ENCODE measurements at regions not wholly inside any gene's neighbourhood (a gene's known extent, or its start where the extent isn't known, plus 50 kb on each side); places are given as distances from the start of the nearest gene placed in this dataset.
"Not testable (repeated sequence)": the region's sequence is repeated elsewhere in the genome, so short reads cannot be mapped to it uniquely, and the experiment has no call there.

DNA sequence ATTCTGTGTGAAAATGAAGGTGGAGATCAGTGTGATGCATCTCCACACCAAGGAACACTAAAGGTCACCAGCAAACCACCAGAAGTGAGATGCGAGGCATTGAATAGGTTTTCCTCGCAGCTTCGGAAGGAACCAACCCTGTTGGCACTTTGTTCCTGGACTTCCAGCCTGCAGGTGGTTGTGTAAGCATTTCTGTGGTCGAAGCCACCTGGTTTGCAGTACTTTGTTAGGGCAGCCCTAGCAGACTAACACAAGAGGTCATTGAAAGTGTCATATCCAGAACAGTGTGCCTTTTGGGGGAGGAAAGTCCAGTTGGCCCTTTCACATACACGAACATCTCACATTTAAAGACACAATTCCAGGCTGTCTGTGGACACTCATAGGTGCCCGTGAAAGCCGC, 237.2 kb upstream of the PLGLB1 start:
- not testable (repeated sequence) for DNase-seq (ENCODE audit: extremely low read depth in 1 of 2, low read depth in 1 of 2)

DNA sequence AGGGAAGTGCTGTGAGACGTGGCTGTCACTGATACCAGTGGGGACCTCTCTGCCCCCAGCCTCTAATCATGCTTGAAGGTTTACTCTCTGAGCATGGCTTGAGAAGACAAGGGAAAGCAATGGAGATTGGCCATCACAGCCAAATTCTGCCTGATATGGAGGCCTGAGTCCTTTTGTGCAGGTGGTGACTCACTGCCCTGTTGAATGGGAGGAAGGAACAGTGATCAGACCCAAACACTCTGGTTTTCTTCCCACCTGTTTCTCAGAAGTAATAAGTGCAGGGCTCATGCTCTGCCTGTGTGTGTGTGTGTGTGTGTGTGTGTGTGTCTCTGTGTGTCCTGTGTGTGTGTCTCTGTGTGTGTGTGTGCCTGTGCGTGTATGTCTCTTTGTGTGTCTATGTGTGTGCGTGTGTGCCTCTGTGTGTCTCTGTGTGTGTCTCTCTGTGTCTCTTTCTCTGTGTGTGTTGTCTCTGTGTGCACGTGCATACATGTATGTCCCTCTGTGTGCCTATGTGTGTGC, 240.6 kb upstream of the PLGLB1 start:
- not testable (repeated sequence) for DNase-seq (ENCODE audit: extremely low read depth in 1 of 2, low read depth in 1 of 2)

DNA sequence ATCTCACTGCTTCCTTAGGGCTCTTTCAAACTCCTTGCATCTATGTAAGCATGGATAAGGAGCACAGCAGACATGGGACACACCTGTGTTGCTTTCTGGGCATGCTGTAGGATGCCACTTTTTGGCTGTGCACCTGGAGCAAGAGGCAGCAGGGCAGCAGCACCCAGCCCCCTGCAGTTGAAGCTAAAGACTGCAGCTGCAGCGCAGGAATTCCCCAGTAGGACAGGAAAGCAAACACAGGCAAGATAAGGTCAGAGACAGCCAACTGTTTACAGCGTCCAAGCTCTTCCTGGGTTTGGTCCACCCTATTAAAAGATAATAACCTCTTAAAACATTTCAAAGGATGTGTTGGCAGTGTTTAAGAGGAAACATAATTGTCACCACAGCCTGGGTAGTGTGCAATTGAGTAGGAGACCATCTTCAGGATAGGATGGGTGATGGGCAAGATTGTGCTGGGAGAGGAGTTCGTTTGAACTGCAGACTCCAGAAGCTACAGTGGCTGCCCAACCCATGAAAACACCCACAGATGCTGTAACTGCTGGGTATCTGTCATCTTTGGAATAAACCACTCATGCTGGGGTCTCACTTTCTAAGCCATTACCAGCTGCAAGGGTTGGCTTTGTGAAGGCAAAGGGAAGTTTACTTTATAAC, 242.3 kb upstream of the PLGLB1 start:
- not testable (repeated sequence) for DNase-seq (ENCODE audit: extremely low read depth in 1 of 2, low read depth in 1 of 2)

DNA sequence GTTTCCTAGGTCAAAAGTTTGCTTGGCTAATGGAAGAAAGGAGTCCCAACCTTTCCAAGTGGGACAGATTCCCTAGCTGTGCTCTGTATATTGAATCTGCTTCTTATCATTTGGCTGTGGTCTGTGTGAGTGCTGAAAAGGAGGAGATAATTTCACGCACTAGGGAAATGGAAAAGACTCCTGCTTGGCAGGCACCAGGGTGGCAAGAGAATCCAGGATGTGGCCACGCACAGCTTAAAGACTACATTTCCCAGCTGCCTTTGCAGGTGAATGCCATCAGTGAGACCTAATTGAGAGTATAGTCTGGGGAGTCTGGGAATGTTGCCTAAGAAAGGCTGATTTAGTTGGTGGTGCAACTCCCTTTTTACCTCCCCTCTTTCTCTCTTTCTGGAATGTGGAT, 253.5 kb upstream of the PLGLB1 start:
- DNase-seq (ENCODE audit: extremely low read depth in 1 of 2, low read depth in 1 of 2): not testable (repeated sequence)

- DNase-seq (ENCODE audit: extremely low read depth in 1 of 2, low read depth in 1 of 2): not testable (repeated sequence)
Measured at GRCh38 chr2:87275974-87276629, 254.5 kb upstream of the PLGLB1 start.

GRCh38 chr2:87276673-87277072, 255.0 kb upstream of the PLGLB1 start:
- not testable (repeated sequence) for DNase-seq (ENCODE audit: extremely low read depth in 1 of 2, low read depth in 1 of 2)

DNA sequence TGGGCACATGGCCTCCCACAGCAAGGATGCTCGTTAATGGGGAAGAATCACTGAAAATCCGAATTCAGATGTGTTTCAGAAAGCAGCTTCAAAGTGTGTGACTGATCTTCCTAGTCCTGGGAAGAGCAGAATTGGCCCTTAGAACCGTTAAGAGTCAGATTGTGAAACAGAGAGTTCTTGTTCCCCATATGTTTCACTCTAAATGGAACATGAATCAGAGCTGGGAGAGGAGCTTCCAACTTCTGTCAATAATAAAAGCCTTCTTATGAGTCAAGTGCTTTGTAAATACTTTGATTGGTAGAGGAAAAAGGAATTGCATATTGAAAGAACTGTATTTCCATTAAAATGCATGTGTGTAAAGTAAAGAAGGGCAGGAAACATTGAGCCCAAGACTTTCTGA, 256.1 kb upstream of the PLGLB1 start:
- not testable (repeated sequence) for DNase-seq (ENCODE audit: extremely low read depth in 1 of 2, low read depth in 1 of 2)

DNA sequence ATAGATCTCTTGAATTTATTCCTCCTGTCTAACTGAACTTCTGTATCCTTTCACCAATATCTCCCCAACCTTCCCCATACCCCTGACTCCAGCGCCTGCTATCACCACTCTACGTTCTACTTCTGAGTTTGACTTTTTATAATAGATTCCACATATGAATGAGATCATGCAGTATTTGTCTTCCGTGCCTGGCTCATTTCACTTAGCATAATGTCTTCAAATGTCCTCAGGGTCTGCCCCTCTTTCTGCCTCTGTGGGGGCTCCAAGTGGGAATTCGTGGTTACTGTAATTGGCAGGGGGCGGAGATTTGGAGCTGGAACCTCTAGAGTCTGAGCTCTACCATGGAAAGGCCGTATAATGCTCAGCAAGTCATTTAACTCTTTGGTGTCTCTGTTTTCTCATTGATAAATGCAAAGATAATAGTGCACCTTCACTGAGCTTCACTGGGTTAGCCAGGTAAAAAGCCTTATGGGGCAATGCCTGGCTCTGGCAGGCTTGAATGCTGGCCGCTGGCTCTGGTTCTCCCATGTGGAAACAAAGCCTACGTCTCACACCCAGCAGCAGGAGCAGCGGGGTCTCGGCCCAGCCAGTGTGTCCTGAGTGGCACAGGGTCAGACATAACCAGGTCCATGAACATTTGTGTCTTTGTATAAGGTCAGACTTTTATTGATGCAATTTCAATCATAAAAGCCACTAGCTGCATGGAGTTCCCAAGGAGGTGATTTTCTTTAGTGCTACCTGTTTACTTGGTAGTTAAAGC, 259.1 kb upstream of the PLGLB1 start:
- DNase-seq (ENCODE audit: extremely low read depth in 1 of 2, low read depth in 1 of 2): not testable (repeated sequence)

GRCh38 chr2:87283735-87284470, 262.3 kb upstream of the PLGLB1 start:
- DNase-seq (ENCODE audit: extremely low read depth in 1 of 2, low read depth in 1 of 2): not testable (repeated sequence)

DNA sequence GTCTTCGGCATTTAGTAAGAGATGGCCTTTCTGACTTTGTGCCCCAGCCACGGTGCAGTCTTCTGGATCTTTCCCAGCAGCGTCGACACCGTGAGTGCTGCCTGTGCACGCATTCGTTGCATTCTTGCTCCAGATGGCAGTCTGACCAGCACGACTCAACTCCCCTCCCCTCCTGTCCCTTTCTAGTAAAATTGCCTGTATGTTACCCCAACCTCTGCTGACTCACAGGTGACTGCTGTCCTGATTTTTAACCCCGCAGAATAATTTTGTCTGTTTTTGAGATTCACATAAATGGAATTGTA, 262.8 kb upstream of the PLGLB1 start:
- DNase-seq (ENCODE audit: extremely low read depth in 1 of 2, low read depth in 1 of 2): not testable (repeated sequence)

DNA sequence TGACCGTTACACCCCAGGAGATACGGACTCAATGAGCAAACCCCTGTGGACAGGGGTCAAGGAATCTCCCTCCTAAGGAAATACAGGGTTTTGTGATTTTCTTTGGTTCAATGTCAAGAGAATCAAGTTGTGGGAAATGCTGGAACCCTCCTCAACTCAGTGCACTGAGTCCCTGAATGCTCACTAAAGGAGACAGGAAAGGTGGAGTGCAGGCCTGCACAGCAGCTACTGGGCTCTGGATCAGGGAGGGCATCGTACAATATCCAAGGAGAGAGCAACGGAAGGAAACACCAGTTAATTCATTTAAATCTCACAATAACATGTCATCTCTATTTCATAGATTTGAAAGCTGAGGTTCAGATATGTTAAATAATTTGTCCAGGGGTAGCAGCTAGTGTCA, 263.5 kb upstream of the PLGLB1 start:
- not testable (repeated sequence) for DNase-seq (ENCODE audit: extremely low read depth in 1 of 2, low read depth in 1 of 2)

GRCh38 chr2:87290566-87291307, 269.1 kb upstream of the PLGLB1 start:
- not testable (repeated sequence) for DNase-seq (ENCODE audit: extremely low read depth in 1 of 2, low read depth in 1 of 2)

- DNase-seq (ENCODE audit: extremely low read depth in 1 of 2, low read depth in 1 of 2): not testable (repeated sequence)
Measured at GRCh38 chr2:87291400-87292200, 270.0 kb upstream of the PLGLB1 start.

DNA sequence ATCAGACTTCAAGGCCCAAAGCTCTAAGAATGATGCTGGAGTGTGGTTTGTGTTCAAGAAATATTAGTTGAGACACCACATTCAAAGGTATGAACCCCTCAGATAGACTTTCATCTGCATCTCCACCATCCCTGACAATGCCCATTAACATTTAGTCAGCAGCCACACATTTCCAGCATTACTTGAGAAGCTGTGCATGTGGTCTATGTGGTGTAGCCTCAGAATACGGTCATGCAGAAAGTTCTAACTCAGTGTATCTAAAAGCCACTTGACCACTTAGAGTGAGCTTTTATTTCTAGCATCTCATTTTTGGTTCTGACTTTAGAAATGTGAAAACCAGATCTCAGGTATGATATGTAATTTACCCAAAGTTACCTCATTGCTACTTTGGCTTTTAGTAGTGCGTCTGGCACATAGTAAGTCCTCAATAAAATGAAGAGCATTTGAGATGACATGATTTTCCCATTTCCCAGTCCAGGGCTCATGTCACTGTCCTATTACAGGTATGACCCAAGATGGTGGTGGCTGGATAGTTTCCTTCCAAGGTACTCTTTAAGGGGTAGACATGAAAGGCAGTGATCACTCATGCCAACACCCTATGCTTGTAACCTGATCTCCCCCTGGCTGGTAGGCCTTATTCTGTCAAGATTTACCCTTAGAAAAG, 272.4 kb upstream of the PLGLB1 start:
- not testable (repeated sequence) for DNase-seq (ENCODE audit: extremely low read depth in 1 of 2, low read depth in 1 of 2)

DNA sequence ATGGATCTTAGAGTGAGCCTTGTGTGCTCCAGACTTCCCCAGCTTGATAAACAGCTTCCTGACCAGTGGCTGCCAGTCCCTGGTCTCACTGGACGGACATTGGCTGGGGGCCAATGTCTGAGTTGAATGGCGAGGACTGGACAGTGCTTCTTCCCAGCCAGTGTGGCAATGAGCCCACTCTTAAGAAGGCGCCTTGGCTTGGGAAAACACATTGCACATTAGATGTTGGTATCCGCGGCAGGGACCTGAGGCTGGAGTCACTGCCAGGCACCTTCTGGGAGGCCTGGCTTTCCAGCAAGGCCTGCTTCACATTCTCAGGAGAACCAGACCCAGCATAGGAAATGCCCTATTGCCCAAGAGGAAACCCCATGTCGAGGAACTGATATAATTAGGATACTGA, 273.5 kb upstream of the PLGLB1 start:
- DNase-seq (ENCODE audit: extremely low read depth in 1 of 2, low read depth in 1 of 2): not testable (repeated sequence)

DNA sequence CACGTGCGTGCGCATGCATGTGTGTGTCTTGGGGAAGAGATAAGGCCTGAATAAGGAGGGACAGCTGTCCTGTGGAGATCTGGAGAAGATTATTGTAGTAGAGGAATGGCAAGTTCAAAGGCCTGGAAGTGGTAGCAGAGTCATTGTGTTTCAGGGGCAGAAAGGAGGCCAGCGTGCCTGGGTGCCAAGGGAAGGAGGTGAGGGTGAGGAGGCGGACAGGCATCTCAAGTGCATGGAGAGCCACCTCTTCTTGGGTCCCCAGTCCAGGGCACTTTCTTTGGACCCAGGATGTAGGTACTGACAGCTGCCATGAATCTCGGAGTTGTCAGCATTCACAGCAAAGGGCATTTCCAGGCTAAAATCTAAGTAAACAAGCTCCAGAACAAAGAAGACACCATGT, 279.7 kb upstream of the PLGLB1 start:
- not testable (repeated sequence) for DNase-seq (ENCODE audit: extremely low read depth in 1 of 2, low read depth in 1 of 2)

DNA sequence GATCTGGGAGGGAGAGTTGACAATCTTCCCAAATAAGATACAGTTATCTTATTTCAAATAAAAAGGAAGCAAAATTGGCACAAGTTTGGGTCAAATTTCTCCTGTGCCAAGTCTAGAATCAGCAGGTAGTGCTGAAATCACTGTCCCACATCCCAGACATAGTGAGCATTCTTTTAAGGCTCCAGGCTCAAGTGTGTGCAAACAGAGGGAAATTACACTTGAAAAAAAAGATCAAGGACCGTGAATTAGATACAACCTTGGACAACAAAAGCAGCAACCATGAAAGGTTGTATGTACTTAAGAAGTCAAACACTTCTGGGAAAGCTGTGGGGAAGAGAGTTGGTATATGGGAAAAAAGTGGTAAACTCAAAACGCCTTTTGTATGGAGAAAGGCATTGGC, 280.2 kb upstream of the PLGLB1 start:
- DNase-seq (ENCODE audit: extremely low read depth in 1 of 2, low read depth in 1 of 2): not testable (repeated sequence)

DNA sequence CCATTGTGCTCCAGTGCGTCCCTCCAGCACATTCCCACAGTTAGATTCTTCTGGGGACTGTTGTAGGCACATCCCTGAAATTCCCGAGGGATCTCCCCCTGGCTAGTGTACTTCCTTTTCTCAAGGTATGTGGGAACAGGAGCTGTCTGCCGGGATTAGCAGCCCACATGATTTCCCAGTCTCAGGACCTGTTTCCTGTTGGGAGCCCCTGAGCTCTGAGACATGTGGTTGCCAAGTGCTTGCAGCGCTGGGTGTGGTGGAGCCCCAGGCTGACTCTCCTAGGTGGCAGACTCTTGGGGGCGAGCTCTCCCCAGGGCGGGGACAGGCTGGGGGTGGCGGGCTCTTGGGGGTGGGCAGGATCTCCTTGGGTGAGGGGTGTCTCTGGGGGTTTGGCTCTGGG, 287.0 kb upstream of the PLGLB1 start:
- DNase-seq (ENCODE audit: extremely low read depth in 1 of 2, low read depth in 1 of 2): not testable (repeated sequence)

DNA sequence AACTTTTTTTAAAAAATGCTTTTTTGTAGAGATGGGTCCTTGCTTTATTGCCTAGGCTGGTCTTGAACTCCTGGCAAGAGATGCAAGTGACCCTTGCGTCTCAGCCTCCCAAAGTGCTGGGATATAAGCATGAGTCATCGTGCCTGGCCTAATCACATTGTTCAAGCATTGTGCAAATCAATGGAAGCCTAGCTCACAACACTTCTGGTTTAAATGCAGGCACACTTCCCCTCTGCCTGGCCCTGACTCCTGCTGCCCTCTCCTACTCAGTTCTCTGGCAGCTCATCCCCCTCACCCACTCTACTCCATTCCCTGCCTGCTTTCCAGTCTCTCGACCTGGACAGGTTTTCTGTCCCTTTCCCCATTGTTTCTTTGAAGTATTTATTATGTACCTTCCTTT, 288.1 kb upstream of the PLGLB1 start:
- DNase-seq (ENCODE audit: extremely low read depth in 1 of 2, low read depth in 1 of 2): not testable (repeated sequence)

Measured in activated CD8-positive, alpha-beta memory T cell treated with anti-CD3 and anti-CD28 coated beads for 1 hour (primary cell).